Hepatocyte (in vitro differentiated cells): ENCODE measurements at regions not wholly inside any gene's neighbourhood (a gene's known extent, or its start where the extent isn't known, plus 50 kb on each side); places are given as distances from the start of the nearest gene placed in this dataset.

Experiments used
- DNase-seq: peaks from one replicate; pipeline ENCODE4 v3.0.0-alpha.2; 2016; ENCODE audit warnings: low spot score
- H2AFZ ChIP-seq: fragments of 200-600 bp; sonication (generic); 2 replicates; pipeline ENCODE4 v1.6.0; 2016; ENCODE audit warnings: antibody characterized with exemption, mild to moderate bottlenecking
- H3K27ac ChIP-seq: fragments of 200-600 bp; sonication (generic); 2 replicates; pipeline ENCODE4 v1.5.1; 2016; ENCODE audit warnings: mild to moderate bottlenecking
- H3K27me3 ChIP-seq: fragments of 200-600 bp; sonication (generic); 2 replicates; pipeline ENCODE4 v1.6.1; 2016
- H3K36me3 ChIP-seq: fragments of 200-600 bp; sonication (generic); replicated peaks from 2 replicates; pipeline ENCODE4 v1.5.1; 2016; ENCODE audit warnings: low read depth; ENCODE audit not compliant: insufficient read depth
- H3K4me1 ChIP-seq: fragments of 200-600 bp; sonication (generic); 2 replicates; pipeline ENCODE4 v1.5.1; 2016; ENCODE audit warnings: mild to moderate bottlenecking, moderate library complexity; ENCODE audit not compliant: insufficient read depth
- H3K4me2 ChIP-seq: fragments of 200-600 bp; sonication (generic); 2 replicates; pipeline ENCODE4 v1.6.0; 2016
- H3K4me3 ChIP-seq: fragments of 200-600 bp; sonication (generic); 2 replicates; pipeline ENCODE4 v1.5.1; 2016; ENCODE audit warnings: mild to moderate bottlenecking
- H3K79me2 ChIP-seq: fragments of 200-600 bp; sonication (generic); 2 replicates; pipeline ENCODE4 v1.6.0; 2017; ENCODE audit warnings: mild to moderate bottlenecking
- H3K9me2 ChIP-seq: fragments of 200-600 bp; sonication (generic); replicated peaks from 2 replicates; pipeline ENCODE4 v1.6.0; 2017; ENCODE audit warnings: mild to moderate bottlenecking; ENCODE audit not compliant: insufficient read depth
- H3K9me3 ChIP-seq: fragments of 200-600 bp; sonication (generic); 2 replicates; pipeline ENCODE4 v1.5.1; 2016; ENCODE audit warnings: low read depth, mild to moderate bottlenecking
- H4K20me1 ChIP-seq: fragments of 200-600 bp; sonication (generic); 2 replicates; pipeline ENCODE4 v1.6.0; 2016; ENCODE audit warnings: mild to moderate bottlenecking; ENCODE audit not compliant: insufficient read depth, poor library complexity, severe bottlenecking
- EZH2 ChIP-seq: fragments of 200-600 bp; sonication (generic); IDR thresholded peaks from 2 replicates; pipeline ENCODE4 v1.6.1; 2016; ENCODE audit warnings: antibody characterized with exemption, mild to moderate bottlenecking, borderline replicate concordance
- EZH2phosphoT487 ChIP-seq: fragments of 200-600 bp; sonication (generic); IDR thresholded peaks from one replicate; pipeline ENCODE4 v1.6.1; 2018; ENCODE audit warnings: antibody characterized with exemption, mild to moderate bottlenecking, low read depth, moderate library complexity; ENCODE audit not compliant: unreplicated experiment, severe bottlenecking
- WGBS: methylation state at CpG from one replicate; pipeline ENCODE4 v1.1.6; 2016; ENCODE audit warnings: low lambda C conversion rate; ENCODE audit errors: missing lambda C conversion rate; 5-methylcytosine and 5-hydroxymethylcytosine counted together
- TF ChIP-seq, protein P1 (sequence below): fragments of 200-600 bp; sonication (generic); IDR thresholded peaks from 2 replicates; pipeline ENCODE4 v1.5.1; 2016; ENCODE audit warnings: antibody characterized with exemption, mild to moderate bottlenecking; ENCODE audit not compliant: poor library complexity

GRCh38 chr18:55763298-55763697 is 175.3 kb upstream of the TCF4 start:
- DNase-seq, result peak; percentile 59
- H3K27ac ChIP-seq, result peak overlapping the region; percentile 28
- H3K4me2 ChIP-seq, result no peak overlapping the region
- H3K79me2 ChIP-seq, result no peaks in the 10 kb centered on the region
- no peaks in the 10 kb centered on the region for H4K20me1 ChIP-seq
- H3K27me3 ChIP-seq, result no peaks in the 10 kb centered on the region
- H3K4me3 ChIP-seq, result no peak overlapping the region
- TF ChIP-seq, protein P1, sequence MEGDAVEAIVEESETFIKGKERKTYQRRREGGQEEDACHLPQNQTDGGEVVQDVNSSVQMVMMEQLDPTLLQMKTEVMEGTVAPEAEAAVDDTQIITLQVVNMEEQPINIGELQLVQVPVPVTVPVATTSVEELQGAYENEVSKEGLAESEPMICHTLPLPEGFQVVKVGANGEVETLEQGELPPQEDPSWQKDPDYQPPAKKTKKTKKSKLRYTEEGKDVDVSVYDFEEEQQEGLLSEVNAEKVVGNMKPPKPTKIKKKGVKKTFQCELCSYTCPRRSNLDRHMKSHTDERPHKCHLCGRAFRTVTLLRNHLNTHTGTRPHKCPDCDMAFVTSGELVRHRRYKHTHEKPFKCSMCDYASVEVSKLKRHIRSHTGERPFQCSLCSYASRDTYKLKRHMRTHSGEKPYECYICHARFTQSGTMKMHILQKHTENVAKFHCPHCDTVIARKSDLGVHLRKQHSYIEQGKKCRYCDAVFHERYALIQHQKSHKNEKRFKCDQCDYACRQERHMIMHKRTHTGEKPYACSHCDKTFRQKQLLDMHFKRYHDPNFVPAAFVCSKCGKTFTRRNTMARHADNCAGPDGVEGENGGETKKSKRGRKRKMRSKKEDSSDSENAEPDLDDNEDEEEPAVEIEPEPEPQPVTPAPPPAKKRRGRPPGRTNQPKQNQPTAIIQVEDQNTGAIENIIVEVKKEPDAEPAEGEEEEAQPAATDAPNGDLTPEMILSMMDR, result no peak
- TF ChIP-seq EZH2, result no peak
- TF ChIP-seq EZH2phosphoT487, result no peak
- no peaks in the 10 kb centered on the region for H3K36me3 ChIP-seq
- H3K4me1 ChIP-seq, result peaks cover 23% of the 10 kb centered on the region
- H3K9me3 ChIP-seq, result no peaks in the 10 kb centered on the region
- no peak overlapping the region for H2AFZ ChIP-seq
- WGBS, result 11% methylated on average over 2 of the region's 2 CpGs
- no peaks in the 10 kb centered on the region for H3K9me2 ChIP-seq

DNA sequence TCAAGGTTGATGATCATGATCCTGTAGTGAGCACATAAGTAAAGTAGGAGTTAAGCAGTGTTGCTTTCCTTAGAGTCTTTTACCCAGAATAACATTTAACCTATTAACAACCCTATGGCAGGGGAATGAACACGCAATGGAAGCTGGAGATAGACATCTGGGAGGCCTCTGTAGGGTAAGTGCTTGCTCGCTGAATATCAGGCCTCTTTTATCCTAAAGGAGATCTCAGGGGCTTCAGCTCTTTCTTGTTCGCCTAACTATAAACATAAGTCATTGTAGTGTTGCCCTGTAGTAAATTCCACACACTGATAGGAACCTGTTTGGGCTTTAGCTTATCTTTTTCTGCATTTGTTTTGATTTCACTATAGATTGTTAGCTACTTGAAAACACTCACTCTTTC is 174.4 kb upstream of the TCF4 start:
- no peak for DNase-seq
- H4K20me1 ChIP-seq, result no peaks in the 10 kb centered on the region
- 42% methylated on average over 3 of the region's 3 CpGs for WGBS
- TF ChIP-seq EZH2phosphoT487, result no peak
- no peak for TF ChIP-seq EZH2
- TF ChIP-seq, protein P1, result no peak
- H3K4me2 ChIP-seq, result no peak overlapping the region
- H3K79me2 ChIP-seq, result no peaks in the 10 kb centered on the region
- H3K9me3 ChIP-seq, result no peaks in the 10 kb centered on the region
- no peaks in the 10 kb centered on the region for H3K27me3 ChIP-seq
- no peak overlapping the region for H3K4me3 ChIP-seq
- H3K27ac ChIP-seq, result peak overlapping the region; percentile 22
- H2AFZ ChIP-seq, result no peak overlapping the region
- H3K36me3 ChIP-seq, result no peaks in the 10 kb centered on the region
- peaks cover 23% of the 10 kb centered on the region for H3K4me1 ChIP-seq
- no peaks in the 10 kb centered on the region for H3K9me2 ChIP-seq

GRCh38 chr18:55753643-55754263 is 165.8 kb upstream of the TCF4 start:
- Histone ChIP-seq H2AFZ (no peak overlapping the region), H3K9me2 (no peaks in the 10 kb centered on the region), H3K27me3 (no peaks in the 10 kb centered on the region), H3K4me3 (no peak overlapping the region), H3K4me1 (no peaks in the 10 kb centered on the region), H3K36me3 (no peaks in the 10 kb centered on the region), H4K20me1 (no peaks in the 10 kb centered on the region), H3K9me3 (no peaks in the 10 kb centered on the region), H3K4me2 (no peak overlapping the region), H3K79me2 (no peaks in the 10 kb centered on the region), H3K27ac (no peak overlapping the region)
- no peak for DNase-seq
- 77% methylated on average over 4 of the region's 4 CpGs for WGBS
- TF ChIP-seq EZH2phosphoT487, result no peak
- TF ChIP-seq, protein P1, result no peak
- TF ChIP-seq EZH2, result no peak
